ENCODE measurements at regions not wholly inside any gene's neighbourhood (a gene's known extent, or its start where the extent isn't known, plus 50 kb on each side); places are given as distances from the start of the nearest gene placed in this dataset.

DNA sequence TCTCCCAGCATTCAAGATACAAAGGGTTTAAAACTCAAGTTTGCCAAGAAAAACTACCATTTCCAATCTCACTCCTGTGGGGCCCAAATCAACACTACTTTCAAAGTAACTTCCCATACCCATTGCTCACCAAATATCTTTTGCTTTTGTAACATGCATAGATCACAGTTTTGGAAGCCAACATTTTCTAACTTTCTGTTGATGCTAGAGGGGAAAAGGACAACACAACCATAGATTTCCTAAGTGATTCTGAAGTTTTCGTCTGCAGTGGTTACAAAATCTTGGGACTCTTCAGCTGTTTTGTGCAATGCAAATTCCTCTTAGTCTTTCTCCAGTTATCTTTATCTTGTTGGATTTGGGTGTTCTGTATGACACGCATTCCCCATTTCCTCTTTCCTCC, 94.1 kb upstream of the PAPPA start:
- Histone ChIP-seq H3K9me3 (ENCODE audit: insufficient read depth, low read length) (no peaks in the 10 kb centered on the region), H3K4me3 (ENCODE audit: low read length) (no peak overlapping the region), H3K27ac (ENCODE audit: low read length) (no peak overlapping the region), H2AFZ (ENCODE audit: low read depth, low read length) (no peak overlapping the region), H3K4me1 (ENCODE audit: low read length) (no peaks in the 10 kb centered on the region), H3K4me2 (ENCODE audit: low read length) (no peak overlapping the region), H3K79me2 (ENCODE audit: low read length) (no peaks in the 10 kb centered on the region), H3K36me3 (replicated peaks; ENCODE audit: low read depth, low read length) (no peaks in the 10 kb centered on the region), H4K20me1 (ENCODE audit: insufficient read depth, low read length) (no peaks in the 10 kb centered on the region), H3K9ac (ENCODE audit: low read length) (no peak overlapping the region), H3K27me3 (ENCODE audit: low read depth, low read length) (no peaks in the 10 kb centered on the region)
- no peak for TF ChIP-seq EZH2phosphoT487 (IDR thresholded peaks at IDR 0.05; ENCODE audit: low read depth)
- TF ChIP-seq, protein P1, sequence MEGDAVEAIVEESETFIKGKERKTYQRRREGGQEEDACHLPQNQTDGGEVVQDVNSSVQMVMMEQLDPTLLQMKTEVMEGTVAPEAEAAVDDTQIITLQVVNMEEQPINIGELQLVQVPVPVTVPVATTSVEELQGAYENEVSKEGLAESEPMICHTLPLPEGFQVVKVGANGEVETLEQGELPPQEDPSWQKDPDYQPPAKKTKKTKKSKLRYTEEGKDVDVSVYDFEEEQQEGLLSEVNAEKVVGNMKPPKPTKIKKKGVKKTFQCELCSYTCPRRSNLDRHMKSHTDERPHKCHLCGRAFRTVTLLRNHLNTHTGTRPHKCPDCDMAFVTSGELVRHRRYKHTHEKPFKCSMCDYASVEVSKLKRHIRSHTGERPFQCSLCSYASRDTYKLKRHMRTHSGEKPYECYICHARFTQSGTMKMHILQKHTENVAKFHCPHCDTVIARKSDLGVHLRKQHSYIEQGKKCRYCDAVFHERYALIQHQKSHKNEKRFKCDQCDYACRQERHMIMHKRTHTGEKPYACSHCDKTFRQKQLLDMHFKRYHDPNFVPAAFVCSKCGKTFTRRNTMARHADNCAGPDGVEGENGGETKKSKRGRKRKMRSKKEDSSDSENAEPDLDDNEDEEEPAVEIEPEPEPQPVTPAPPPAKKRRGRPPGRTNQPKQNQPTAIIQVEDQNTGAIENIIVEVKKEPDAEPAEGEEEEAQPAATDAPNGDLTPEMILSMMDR (IDR thresholded peaks at IDR 0.05; ENCODE audit: low read depth, low read length): no peak

DNA sequence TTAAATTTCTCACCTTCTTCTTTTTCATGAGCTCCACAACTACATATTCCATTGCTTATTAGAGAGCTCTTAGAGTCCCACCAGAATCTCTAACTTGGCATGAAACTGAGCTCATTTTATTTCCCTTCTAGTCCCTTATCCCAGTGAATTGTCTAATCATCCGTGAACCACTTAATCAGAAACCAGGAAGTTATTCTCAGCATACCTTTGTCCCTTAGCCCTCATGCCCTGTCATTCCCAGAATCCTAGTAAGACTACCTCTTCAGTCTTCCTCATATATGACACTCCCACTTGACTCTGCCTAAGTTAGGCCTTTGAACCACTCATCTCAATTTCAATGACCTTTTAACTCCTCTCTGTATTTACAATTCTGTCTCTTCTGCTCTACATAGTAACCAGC, 93.0 kb upstream of the PAPPA start:
- H3K27me3 ChIP-seq (ENCODE audit: low read depth, low read length): no peaks in the 10 kb centered on the region
- H2AFZ ChIP-seq (ENCODE audit: low read depth, low read length): no peak overlapping the region
- no peaks in the 10 kb centered on the region for H3K79me2 ChIP-seq (ENCODE audit: low read length)
- no peak overlapping the region for H3K4me3 ChIP-seq (ENCODE audit: low read length)
- no peaks in the 10 kb centered on the region for H3K9me3 ChIP-seq (ENCODE audit: insufficient read depth, low read length)
- H3K36me3 ChIP-seq (replicated peaks; ENCODE audit: low read depth, low read length): no peaks in the 10 kb centered on the region
- H3K4me2 ChIP-seq (ENCODE audit: low read length): no peak overlapping the region
- no peaks in the 10 kb centered on the region for H3K4me1 ChIP-seq (ENCODE audit: low read length)
- no peak for TF ChIP-seq EZH2phosphoT487 (IDR thresholded peaks at IDR 0.05; ENCODE audit: low read depth)
- TF ChIP-seq, protein P1 (IDR thresholded peaks at IDR 0.05; ENCODE audit: low read depth, low read length): no peak
- H4K20me1 ChIP-seq (ENCODE audit: insufficient read depth, low read length): no peaks in the 10 kb centered on the region
- H3K27ac ChIP-seq (ENCODE audit: low read length): no peak overlapping the region
- no peak overlapping the region for H3K9ac ChIP-seq (ENCODE audit: low read length)

DNA sequence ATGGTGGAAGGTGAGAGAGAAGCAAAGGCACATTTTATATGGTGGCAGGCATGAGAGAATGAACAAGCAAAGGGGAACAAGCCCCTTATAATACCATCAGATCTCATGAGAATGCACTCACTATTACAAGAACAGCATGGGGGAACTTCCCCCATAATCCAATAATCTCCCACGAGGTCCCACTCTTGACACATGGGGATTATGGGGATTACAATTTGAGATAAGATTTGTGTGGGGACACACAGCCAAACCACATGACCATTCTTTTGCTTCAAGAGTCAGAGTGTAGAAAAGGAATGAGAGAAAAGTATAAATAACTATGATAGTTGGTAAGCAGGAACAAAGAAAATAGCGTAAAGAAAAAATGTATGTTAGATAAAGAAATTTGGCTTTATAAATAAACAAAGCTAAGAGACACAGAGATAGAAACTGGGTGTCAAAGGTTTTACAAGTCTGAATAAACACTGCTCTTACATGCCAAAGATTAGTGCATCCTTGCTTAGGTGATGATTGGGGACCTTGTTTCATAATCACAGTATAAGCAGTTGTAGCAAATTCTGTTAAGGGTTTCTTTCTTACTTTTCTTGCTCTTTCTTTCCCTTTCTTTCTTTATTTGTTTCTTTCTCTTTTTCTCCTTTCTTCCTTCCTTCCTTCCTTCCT, 91.9 kb upstream of the PAPPA start:
- Histone ChIP-seq H3K9me3 (ENCODE audit: insufficient read depth, low read length) (no peaks in the 10 kb centered on the region), H3K9ac (ENCODE audit: low read length) (no peak overlapping the region), H3K79me2 (ENCODE audit: low read length) (no peaks in the 10 kb centered on the region), H3K27ac (ENCODE audit: low read length) (no peak overlapping the region), H3K4me1 (ENCODE audit: low read length) (no peaks in the 10 kb centered on the region), H3K4me3 (ENCODE audit: low read length) (no peak overlapping the region), H2AFZ (ENCODE audit: low read depth, low read length) (no peak overlapping the region), H3K36me3 (replicated peaks; ENCODE audit: low read depth, low read length) (no peaks in the 10 kb centered on the region), H3K4me2 (ENCODE audit: low read length) (no peak overlapping the region), H3K27me3 (ENCODE audit: low read depth, low read length) (no peaks in the 10 kb centered on the region), H4K20me1 (ENCODE audit: insufficient read depth, low read length) (no peaks in the 10 kb centered on the region)
- TF ChIP-seq, protein P1 (IDR thresholded peaks at IDR 0.05; ENCODE audit: low read depth, low read length): no peak
- TF ChIP-seq EZH2phosphoT487 (IDR thresholded peaks at IDR 0.05; ENCODE audit: low read depth): no peak

DNA sequence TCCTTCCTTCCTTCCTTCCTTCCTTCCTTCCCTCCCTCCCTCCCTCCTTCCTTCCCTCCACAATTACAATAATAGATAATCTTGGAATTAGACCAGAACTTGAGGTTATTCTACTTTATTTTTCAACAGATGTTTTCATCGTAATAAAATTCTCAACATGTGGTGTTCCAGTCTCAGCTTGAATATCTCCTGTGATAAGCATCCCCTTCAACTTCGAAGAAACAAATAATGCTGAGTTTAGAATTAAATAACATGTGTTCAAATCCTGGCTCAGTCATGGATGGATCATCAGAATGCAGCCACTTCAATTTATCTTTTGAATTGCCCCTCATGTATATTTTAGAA, 91.4 kb upstream of the PAPPA start:
- TF ChIP-seq, protein P1 (IDR thresholded peaks at IDR 0.05; ENCODE audit: low read depth, low read length): no peak
- no peak for TF ChIP-seq EZH2phosphoT487 (IDR thresholded peaks at IDR 0.05; ENCODE audit: low read depth)
- no peak overlapping the region for H3K27ac ChIP-seq (ENCODE audit: low read length)
- no peaks in the 10 kb centered on the region for H4K20me1 ChIP-seq (ENCODE audit: insufficient read depth, low read length)

More for the DNA sequence above, 91.4 kb upstream of the PAPPA start:
- no peaks in the 10 kb centered on the region for H3K9me3 ChIP-seq (ENCODE audit: insufficient read depth, low read length)
- no peaks in the 10 kb centered on the region for H3K27me3 ChIP-seq (ENCODE audit: low read depth, low read length)
- no peak overlapping the region for H3K9ac ChIP-seq (ENCODE audit: low read length)
- H3K79me2 ChIP-seq (ENCODE audit: low read length): no peaks in the 10 kb centered on the region
- H3K36me3 ChIP-seq (replicated peaks; ENCODE audit: low read depth, low read length): no peaks in the 10 kb centered on the region
- no peak overlapping the region for H3K4me3 ChIP-seq (ENCODE audit: low read length)
- H3K4me2 ChIP-seq (ENCODE audit: low read length): no peak overlapping the region
- no peaks in the 10 kb centered on the region for H3K4me1 ChIP-seq (ENCODE audit: low read length)
- no peak overlapping the region for H2AFZ ChIP-seq (ENCODE audit: low read depth, low read length)

Data from OCI-LY3 (cell line).